GM18519 (cell line): ENCODE measurements at regions not wholly inside any gene's neighbourhood (a gene's known extent, or its start where the extent isn't known, plus 50 kb on each side); places are given as distances from the start of the nearest gene placed in this dataset.

Source experiments
- ATAC-seq: cut with Tn5 transposase; IDR thresholded peaks from one replicate; pipeline ENCODE4 v1.9.1; 2021; ENCODE audit warnings: mild to moderate bottlenecking, moderate library complexity; ENCODE audit not compliant: unreplicated experiment, low FRiP score

DNA sequence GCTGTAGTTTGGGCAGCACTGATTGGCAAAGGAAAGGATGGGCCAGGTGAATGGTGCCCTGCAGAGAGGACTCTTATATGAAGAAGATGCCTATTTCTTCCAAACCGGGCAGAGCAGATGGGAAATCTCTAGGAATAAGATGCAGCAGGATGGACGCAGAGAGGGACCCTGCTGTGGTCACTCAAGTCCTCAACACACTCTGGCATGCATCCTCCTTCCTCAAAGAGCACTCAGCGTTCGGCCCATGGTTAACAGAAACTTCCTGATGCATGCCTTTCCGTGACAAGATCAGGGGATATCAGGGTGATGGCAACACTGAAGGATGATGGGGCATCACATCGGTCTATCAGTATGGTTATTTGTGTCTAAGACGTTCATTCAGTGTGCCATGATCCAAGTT, 232.7 kb downstream of the TTC32 start:
- ATAC-seq, result no peak

DNA sequence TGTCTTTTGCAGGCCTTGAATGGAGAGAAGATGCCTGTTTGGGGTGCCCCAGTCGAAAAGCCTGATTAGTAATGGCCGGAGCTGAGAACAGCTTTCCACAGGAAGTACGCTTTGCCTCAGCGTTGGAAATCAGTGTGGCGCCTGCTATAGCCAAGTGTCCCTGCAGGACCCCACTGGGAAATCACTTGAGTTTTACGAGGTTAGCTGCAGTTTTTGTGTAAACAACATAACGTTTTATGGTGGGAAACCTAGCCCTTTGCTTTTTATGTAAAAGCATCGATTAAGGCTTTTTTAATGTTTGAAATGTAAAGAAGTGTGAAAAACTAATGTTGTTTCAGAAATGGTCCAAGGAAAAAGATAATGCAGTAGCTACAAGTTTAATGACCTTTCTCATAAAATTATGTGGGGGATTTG, 234.2 kb downstream of the TTC32 start:
- no peak for ATAC-seq

DNA sequence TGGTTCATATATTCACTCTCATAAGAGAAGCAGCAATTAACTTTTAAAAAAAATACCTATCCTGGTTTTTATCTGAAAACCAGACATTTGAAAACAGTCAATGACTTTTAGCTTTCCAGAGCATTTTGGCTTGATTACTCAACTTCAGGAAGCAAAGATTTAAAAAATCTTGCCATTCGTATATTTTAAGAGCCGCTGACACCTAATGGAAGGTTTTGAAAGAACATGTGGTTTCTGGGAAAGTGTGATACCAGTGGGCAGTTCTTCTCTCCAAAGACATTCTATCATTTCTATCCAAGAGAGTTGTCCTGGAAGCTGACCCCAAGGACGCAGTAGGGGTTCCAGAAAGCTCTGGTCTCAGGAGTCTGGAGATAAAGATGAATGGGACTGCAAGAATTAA, 234.7 kb downstream of the TTC32 start:
- ATAC-seq, result no peak

DNA sequence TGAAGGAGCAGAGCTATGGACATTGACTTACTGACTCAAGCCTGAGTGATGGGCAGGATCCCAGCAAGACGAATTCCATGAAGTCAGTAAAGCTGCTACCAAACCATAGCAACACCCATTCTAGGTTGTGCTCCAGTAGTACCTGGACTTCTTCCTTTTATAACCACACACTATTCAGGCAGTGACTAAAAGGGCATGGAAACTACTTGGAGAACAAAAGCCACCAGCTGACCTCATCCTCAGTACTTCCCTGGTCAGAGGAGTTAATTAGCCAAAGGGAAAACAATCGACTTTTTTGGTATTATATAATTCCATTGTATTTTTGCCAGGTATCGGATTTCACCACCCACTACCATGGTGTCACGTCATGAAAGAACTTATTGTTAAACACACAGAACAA, 237.1 kb downstream of the TTC32 start:
- no peak for ATAC-seq

DNA sequence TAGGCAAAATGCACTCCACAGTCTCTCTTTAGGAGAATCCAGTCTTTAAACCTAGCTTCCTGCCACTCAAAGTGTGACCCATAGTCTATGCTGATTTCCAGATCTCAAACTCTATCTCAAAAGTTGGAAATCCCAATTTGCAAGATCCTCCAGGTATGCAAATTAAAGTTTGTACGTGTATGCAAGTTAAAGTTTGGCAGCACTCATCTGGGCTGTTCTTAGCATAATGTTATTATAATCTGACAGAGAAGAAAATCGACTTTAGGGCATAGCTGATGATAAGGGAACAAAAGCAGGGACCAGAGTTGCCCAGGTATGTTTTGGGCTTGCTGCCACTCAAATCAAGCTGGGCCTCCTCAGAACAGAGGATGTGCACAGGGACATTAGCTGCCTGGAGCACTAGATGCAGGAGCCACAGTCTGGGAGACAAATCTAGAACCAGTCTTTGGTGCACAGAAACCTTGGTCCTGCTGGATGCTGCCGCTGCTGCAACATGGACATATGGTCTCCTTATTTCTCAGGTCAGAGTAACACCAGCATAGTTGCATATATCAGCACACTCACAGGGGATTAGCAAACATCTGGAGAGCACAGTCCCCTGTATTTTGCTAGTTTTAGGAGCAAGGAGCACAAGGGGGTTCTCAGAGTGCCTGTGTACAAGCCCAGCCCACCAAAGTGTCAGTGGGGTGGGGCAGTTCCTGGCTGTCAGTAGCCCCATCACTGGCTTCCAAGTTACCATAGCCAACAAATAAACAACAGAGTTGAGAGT, 242.6 kb downstream of the TTC32 start:
- no peak for ATAC-seq

DNA sequence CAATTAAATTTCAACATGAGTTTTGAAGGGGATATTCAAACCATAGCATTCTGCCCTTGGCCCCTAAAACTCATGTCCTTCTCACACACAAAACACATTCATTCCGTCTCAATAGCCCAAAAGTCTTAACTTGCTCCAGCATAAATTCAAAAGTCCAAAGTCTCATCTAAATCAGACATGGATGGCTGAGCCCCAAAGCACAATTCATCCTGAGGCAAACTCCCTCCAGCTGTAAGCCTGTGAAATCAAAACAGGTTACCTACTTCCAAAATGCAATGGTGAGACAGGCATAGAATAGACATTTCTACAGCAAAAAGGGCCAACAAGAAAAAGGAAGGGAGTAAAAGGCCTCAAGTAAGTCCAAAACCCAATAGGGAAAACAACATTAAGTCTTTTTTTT, 245.8 kb downstream of the TTC32 start:
- ATAC-seq, result no peak

DNA sequence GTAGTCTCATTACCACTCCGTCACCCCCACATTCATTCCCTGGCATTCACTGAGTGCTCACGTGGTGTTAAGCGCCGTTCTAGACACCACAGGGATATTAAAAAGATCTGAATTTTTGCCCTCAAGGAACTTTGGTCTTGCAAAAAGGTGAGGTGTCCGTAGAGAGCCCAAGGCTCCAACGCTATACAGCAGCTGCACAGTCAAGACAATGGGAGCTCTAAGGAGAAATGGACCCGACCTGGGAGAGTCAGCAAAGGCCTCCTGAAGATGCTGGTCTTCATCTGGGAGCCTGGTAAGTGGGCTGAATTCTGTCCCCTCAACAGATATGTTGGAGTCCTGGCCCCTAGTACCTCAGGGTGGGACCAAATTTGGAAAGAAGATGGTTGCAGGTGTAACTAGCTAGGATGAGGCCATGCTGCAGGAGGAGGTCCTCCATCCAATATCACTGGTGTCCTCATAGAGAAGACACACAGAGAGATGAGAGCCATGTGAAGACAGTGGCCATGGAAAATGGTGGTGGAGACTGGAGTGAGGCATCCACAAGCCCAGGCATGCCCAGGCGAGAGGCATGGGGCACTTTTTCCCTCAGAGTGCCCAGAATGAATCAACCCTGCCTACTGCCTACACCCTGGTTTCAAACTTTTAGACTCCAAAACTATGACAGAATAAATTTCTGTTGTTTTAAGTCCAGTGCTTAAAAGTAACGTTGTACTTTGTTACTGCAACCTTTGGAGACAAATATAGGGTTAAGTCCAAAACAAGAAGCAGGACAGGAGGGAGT, 247.3 kb downstream of the TTC32 start:
- ATAC-seq, result no peak

DNA sequence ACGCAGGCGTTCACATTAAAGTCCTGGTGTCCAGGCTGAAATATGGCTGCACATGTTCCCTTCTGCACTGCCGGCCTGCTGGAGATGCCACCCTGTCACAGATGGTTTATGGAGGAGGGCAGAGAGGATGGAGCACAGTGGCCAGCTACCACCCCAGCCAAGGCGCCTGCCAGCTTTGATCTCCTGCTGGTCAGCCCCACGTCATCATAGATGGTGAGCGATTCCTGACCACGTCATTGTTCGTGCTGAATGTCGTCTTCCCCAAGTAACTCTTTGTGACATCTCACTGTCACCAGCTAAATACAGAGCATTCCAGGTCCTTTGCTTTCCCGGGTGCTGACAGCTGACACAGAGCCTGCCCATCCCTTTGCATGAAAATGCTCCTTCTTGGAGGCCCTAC, 248.3 kb downstream of the TTC32 start:
- ATAC-seq, result no peak

DNA sequence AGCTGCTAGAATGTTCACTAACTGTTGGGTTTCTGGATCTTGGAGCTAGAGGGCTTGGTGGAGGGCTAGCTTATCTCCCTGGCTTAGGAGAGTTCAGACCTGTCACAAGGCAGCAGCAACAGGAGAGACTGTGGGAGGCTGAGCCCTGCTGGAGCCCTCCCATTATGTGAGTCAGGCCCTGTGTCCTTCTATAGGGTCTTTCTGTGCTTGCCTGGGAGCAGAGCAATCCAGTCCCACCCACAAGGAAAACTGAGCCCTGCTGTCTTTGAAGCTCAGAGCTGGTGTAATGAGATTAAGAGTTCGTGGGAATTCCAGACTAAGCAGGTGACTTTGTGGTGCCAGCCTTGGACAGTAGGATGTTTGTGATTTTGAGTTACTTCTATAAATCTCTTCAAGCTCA, 249.0 kb downstream of the TTC32 start:
- no peak for ATAC-seq

DNA sequence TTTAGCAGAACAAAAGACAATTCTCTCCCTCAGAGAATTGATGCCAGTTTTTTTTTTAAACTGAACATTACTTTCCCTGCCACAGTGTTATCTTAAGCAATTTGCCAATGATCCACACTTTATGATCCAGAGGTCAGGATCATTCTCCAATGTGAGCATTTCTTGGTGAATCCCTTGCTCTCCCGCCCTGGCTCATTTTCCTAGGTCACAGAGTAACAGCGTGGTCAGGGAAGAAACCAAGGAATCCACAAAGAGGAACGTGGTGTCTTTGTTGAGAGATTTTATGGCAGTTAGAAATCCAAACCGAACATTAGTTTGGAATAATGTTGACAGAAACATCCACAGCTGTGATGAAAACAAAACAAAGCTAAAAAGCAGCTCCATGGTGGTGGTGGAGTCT, 250.3 kb downstream of the TTC32 start:
- ATAC-seq, result no peak

DNA sequence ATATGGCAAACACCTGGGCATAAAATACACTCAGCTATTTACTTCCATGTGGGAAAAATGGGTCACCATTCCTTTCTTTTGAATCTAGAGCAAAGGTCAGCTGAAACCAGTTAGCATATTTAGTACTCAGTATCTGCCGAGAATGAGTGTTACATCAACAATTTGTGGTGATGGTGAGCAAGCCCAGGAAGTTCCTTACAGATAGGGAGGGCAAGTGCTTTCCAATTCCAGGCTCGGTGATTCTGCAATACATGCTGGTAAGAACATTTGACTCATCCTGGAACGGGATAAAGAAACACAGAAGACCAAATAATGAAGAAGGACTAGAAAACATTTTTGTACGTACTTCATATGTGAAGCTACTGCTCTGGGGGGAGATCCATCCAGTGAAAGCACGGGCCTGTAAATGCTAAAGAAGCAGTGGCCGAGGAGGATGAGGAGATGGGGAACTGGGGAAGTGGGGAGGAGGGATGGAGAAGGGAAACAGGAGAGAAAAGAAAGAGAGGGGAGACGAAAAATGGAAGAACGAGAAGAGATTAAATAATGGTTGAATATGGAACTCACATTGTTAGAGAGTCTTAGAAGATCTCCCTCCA, 251.9 kb downstream of the TTC32 start:
- ATAC-seq, result no peak

DNA sequence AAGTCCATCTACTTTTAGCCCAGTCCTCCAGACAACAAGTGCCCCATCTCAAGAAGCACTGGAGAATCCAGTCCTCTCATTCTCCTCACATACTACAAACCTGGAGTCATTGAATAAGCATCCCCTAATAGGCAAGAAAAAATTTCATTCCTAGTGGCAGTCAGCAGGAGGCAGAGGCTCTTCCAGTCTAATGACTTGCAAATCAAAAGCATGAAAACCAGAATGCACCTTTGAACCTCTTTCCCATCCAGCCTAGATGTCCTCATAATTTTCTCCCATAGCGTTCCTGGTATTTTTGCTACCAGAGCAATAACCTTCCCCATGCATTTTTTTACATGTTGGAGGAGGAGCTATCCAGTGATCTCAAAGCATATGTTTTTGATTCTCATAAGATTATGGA, 252.6 kb downstream of the TTC32 start:
- no peak for ATAC-seq

DNA sequence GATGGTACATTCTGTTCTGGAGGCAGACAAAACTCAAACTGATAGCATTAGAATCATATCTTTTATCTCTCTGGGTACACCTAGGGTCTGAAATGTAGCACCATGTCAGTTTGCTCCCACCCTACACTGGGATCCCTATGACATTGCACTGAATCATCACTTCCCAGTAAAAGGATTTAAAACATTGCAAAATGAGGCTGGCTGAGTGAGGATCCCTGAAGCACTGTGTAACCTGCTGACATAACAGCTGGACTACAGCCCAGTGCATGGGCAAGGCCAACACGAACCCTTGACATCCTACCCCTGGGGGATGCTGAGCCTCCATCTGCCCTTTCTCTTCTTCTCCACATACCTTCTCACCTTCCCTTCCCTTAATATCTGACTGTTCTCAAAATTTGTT, 253.2 kb downstream of the TTC32 start:
- ATAC-seq, result no peak

DNA sequence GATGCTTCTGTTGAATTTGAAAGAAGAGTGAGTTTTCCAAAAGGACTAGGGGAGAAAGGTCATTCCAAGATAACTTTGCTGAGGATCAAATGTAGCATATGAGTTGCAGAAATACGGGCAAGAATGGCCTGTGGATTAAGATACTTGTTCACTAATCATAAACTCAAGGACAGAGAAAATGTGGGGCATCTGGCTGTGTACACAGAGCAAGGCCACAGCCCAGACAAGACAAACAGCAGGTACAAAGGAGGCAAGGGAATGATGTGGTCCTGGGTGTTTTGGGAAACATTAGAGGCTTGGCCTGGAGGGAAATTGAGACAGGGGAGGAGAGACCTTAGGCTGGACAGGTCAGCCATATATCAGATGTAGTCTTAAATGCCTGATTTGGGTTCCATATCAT, 254.8 kb downstream of the TTC32 start:
- ATAC-seq, result no peak

DNA sequence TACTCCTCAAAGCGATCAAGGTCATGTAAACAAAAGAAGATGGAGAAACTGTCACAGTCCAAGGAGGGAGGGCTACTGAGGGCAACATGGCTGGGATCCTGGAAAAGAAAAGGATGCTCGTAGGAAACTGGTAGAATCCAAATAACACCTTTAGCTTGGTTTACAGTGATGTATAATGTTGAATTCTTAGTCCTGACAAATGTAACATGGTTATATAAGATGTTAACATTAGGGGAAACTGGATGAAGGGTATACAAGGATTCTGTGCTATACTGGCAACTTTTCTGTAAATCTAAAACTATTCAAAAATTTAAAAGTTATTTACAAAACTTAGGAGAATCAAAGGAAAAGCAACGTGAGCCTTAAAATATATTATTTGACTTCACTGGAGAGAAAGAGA, 257.0 kb downstream of the TTC32 start:
- no peak for ATAC-seq

DNA sequence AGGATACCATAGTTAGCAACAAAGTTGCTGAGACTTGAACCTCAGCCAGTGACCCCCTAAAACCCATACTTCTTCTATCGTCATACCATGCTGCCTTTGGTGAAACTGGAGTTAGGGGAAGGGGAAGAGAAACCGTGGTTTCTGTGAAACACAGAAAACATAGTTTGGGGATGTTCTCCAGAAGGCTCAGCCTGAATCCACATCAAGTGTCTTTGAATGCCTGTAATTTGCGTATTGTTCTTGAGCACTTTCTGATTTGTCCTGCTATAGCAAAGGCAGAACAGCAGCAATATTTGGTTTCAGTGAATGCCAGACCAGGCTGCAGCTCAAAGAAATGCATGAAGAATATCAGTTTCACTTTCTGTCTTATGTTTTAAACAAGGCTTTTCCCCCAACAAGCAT, 258.7 kb downstream of the TTC32 start:
- ATAC-seq, result peak; percentile 82

DNA sequence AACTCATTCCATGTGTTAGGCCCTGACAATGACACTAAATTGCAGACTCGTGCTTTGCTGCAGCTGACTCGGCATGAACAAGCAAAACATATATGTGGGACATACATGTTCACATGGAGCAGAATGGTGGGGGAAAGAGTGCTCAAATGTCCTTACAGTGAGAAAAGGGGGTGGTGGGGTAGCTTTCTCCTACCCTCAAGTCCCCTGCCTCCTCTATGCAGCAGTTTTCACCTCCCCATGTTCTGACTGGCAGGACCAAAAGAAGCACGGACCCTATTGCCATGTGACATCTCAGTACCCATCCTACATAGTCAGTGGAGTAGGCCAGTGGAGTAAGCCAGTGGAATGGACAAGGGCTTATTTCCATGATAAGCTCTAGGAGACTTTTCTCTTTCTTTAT, 259.3 kb downstream of the TTC32 start:
- ATAC-seq, result no peak

DNA sequence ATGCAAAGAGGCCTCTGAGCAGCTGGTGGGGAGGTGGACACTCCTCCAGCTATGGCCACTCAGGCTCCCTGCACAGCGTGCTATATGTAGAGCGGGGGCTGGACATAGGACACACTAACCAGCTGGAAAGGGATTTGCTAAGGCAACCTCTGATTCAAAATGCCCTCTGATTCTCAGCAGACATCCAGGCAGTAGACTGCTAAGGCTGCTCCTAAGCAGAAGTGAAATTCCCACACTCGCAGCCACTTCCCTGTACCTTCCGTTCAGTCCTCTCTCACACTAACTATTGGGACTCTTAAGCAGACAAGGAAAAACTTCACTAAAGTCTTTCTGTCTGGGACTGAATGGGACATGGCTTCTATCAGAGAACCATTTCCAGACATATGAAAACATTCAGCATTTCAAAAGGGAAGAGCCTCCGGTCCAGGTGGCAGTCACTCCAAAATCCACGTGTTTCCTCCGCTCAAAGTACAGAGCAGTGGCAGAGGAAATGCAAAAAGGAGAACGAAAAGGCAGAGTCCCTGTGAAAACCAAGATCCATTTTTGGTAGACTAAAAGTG, 265.8 kb downstream of the TTC32 start:
- ATAC-seq, result no peak

DNA sequence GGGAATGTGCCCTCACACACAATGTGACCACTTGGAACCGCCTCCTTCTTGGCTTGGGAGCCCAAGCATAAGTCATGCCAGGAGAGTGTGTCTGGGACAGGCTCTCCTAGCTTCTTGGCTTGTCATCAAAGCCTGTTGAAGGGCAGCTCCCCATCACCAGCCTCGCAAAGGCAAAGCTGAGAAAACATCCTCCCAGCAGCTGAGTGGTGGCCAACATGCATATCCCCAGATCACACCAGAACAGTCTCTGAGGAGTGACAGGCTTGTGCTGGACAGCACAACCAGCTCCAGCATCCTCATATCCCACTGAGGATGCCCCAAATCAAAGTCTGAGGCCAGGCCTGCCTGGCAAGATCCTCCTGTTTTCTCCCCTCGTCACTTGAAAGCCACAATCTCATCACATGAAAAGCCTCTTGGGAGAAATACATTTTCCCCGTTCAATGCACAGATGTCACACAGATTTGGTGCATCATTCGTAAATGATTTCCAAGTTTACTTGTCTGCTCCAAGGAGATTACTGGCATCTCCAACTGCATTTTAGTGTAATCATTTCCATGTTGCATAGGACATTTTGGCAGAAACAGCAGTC, 269.3 kb downstream of the TTC32 start:
- no peak for ATAC-seq

DNA sequence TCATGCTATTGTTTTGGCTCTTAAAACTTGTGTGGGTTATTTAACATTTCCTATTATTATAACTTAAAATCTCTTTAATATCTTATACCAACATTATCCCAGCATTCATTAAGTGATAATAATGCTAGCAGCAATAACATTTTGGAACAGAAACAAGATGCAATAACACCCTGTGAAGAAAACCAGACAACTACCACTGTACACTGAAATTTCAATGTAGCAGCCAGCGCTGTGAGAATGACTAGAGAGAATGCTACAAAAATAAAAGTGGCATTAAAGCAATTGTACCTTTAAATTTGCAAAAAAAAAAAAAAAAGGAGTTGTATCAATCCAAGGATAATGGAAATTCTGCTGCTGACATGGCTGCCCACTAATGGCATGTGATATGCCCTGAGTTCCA, 269.9 kb downstream of the TTC32 start:
- ATAC-seq, result no peak

DNA sequence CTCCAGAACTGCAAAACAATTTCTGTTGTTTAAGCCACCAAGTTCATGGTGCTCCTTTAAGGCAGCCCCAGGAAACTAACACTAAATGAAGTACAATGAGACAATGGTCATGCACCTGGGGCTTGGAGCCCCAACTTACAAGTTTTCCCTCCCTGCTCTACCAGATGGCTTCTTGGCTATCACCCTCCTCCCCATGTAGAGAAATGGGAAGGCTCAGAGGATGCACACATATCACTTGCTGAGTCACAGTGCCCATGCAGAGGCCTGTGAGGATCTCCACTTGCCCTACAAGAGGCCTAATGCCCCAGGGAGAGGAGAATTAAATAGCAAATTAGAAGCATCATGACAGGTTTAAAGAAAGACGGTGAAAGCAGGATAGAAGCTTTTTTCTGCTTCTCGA, 270.9 kb downstream of the TTC32 start:
- no peak for ATAC-seq
